NCI-H748 (cell line): ENCODE measurements at regions not wholly inside any gene's neighbourhood (a gene's known extent, or its start where the extent isn't known, plus 50 kb on each side); places are given as distances from the start of the nearest gene placed in this dataset.

Source experiments
- DNase-seq: peaks from one replicate; lab custom pipeline; 2025; ENCODE audit not compliant: unreplicated experiment; lab: John Stamatoyannopoulos, UW

GRCh38 chr13:63696055-63696454 is 2280.4 kb upstream of the PCDH20 start:
- DNase-seq = no peak

- no peak for DNase-seq
These were observed 2278.0 kb upstream of the PCDH20 start for GRCh38 chr13:63693696-63694095.

- DNase-seq = no peak
These were observed 2275.8 kb upstream of the PCDH20 start for GRCh38 chr13:63691474-63691873.

- no peak for DNase-seq
These were observed 2275.0 kb upstream of the PCDH20 start for GRCh38 chr13:63690672-63691071.

- DNase-seq = no peak
These were observed 2269.2 kb upstream of the PCDH20 start for GRCh38 chr13:63684822-63685221.

- peak; percentile 8 for DNase-seq
These were observed 2265.1 kb upstream of the PCDH20 start for GRCh38 chr13:63680704-63681103.

GRCh38 chr13:63671296-63671695 is 2255.6 kb upstream of the PCDH20 start:
- DNase-seq = no peak

GRCh38 chr13:63651394-63651793 is 2235.7 kb upstream of the PCDH20 start:
- DNase-seq = no peak

GRCh38 chr13:63643543-63643942 is 2227.9 kb upstream of the PCDH20 start:
- no peak for DNase-seq

- peak; percentile 89 for DNase-seq
These were observed 2220.8 kb upstream of the PCDH20 start for GRCh38 chr13:63636316-63636993.

- DNase-seq = no peak
These were observed 2216.7 kb upstream of the PCDH20 start for GRCh38 chr13:63632321-63632720.

- no peak for DNase-seq
These were observed 2215.4 kb upstream of the PCDH20 start for GRCh38 chr13:63631006-63631405.

- DNase-seq = no peak
These were observed 2213.9 kb upstream of the PCDH20 start for GRCh38 chr13:63629591-63629990.

GRCh38 chr13:63628310-63628709 is 2212.7 kb upstream of the PCDH20 start:
- no peak for DNase-seq

GRCh38 chr13:63625869-63626268 is 2210.2 kb upstream of the PCDH20 start:
- DNase-seq = no peak

- DNase-seq = no peak
These were observed 2199.4 kb upstream of the PCDH20 start for GRCh38 chr13:63614874-63615612.

GRCh38 chr13:63607153-63607552 is 2191.5 kb upstream of the PCDH20 start:
- DNase-seq = no peak

- no peak for DNase-seq
These were observed 2190.3 kb upstream of the PCDH20 start for GRCh38 chr13:63605962-63606361.

- DNase-seq = no peak
These were observed 2189.8 kb upstream of the PCDH20 start for GRCh38 chr13:63605403-63605802.

GRCh38 chr13:63595811-63596210 is 2180.2 kb upstream of the PCDH20 start:
- DNase-seq = no peak

- no peak for DNase-seq
These were observed 2170.8 kb upstream of the PCDH20 start for GRCh38 chr13:63586467-63586866.

- DNase-seq = no peak
These were observed 2163.1 kb upstream of the PCDH20 start for GRCh38 chr13:63578796-63579195.

- no peak for DNase-seq
These were observed 2151.4 kb upstream of the PCDH20 start for GRCh38 chr13:63567031-63567430.
